ENCODE measurements at regions not wholly inside any gene's neighbourhood (a gene's known extent, or its start where the extent isn't known, plus 50 kb on each side); places are given as distances from the start of the nearest gene placed in this dataset.
A peak's percentile ranks its signal among the peaks of the same experiment; 100 is the strongest.

DNA sequence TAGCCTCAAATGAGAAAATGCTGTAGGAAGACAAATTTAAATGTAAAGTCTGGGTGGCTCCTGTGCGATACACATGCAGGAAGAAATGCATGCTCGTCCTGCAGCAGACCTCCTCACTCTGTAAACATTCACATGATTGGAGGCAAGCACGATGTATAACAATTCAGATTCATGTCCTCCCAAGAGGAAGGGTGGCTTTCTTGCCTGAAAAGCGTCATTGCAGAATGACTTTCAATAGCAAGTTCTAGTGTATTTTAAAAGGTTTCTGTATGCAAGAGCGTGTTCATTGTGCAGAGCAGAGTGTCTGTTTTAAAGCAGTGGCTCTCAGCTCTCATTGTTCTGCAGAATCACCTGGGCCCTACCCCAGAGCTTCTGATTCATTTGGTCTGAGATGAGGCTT lies 170.3 kb upstream of the CELF2 start:
- ATAC-seq (peak; percentile 69), DNase-seq (no peak)
- peaks cover 16% of the 10 kb centered on the region for H3K4me1 ChIP-seq (ENCODE audit: low read depth)
- no peaks in the 10 kb centered on the region for H3K9me3 ChIP-seq
- intact Hi-C loops (cut with DNase I, micrococcal nuclease), result no loop called here
- no peak overlapping the region for H3K4me3 ChIP-seq
- TF ChIP-seq, protein P1, sequence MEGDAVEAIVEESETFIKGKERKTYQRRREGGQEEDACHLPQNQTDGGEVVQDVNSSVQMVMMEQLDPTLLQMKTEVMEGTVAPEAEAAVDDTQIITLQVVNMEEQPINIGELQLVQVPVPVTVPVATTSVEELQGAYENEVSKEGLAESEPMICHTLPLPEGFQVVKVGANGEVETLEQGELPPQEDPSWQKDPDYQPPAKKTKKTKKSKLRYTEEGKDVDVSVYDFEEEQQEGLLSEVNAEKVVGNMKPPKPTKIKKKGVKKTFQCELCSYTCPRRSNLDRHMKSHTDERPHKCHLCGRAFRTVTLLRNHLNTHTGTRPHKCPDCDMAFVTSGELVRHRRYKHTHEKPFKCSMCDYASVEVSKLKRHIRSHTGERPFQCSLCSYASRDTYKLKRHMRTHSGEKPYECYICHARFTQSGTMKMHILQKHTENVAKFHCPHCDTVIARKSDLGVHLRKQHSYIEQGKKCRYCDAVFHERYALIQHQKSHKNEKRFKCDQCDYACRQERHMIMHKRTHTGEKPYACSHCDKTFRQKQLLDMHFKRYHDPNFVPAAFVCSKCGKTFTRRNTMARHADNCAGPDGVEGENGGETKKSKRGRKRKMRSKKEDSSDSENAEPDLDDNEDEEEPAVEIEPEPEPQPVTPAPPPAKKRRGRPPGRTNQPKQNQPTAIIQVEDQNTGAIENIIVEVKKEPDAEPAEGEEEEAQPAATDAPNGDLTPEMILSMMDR (IDR thresholded peaks at IDR 0.05), result no peak
- no peaks in the 10 kb centered on the region for H3K36me3 ChIP-seq (ENCODE audit: low read depth)

DNA sequence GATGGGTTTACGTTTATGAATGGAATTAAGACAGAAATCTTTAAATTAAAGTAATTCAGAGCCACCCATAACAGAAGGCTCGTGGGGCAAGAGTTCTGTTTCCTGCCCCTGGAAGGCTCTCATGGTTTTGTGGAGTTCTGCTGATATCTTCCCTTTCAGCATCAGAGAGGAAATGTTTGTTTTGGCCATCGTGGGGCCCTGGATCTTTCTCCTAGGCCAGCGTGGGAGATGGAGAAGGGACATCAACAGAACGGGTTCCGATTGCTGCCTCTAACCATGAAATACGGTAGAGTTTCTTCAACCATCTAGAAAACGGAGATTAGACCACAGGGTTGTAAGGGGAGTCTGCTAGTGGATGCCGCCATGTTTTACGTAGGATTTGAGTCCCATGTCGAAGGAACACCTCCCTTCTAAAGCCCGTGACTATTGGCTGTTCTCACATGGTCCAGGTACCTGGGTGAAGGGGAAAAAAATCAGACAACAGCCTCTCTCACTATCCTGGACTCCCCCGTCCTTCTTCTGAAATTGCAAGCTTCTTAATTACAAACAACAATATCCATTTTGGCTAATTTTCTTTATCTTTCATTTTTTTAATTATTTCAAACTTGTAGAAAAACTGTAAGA lies 169.1 kb upstream of the CELF2 start:
- ATAC-seq (no peak), DNase-seq (no peak)
- no peaks in the 10 kb centered on the region for H3K36me3 ChIP-seq (ENCODE audit: low read depth)
- intact Hi-C loops (cut with DNase I, micrococcal nuclease), result no loop called here
- peaks cover 16% of the 10 kb centered on the region for H3K4me1 ChIP-seq (ENCODE audit: low read depth)
- TF ChIP-seq, protein P1 (IDR thresholded peaks at IDR 0.05), result no peak
- H3K4me3 ChIP-seq, result no peak overlapping the region
- H3K9me3 ChIP-seq, result no peaks in the 10 kb centered on the region

DNA sequence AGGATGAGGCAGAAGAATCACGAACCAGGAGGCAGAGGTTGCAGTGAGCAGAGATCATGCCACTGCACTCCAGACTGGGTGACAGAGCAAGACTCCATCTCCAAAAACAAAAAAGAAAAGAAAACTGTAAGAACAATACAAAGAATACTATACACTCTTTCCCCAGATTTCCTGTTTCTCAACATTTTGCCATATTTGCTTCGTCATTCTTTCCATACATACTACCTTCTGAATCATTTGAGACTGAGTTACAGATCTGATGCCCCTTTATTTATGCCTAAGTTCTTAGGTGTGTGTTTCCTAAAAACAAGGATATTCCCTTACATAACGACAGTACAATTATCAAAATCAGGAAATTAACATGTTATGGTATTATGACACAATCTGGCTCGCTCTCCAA lies 168.4 kb upstream of the CELF2 start:
- no peaks in the 10 kb centered on the region for H3K36me3 ChIP-seq (ENCODE audit: low read depth)
- TF ChIP-seq, protein P1 (IDR thresholded peaks at IDR 0.05), result no peak
- peaks cover 16% of the 10 kb centered on the region for H3K4me1 ChIP-seq (ENCODE audit: low read depth)
- ATAC-seq (no peak), DNase-seq (no peak)
- no peaks in the 10 kb centered on the region for H3K9me3 ChIP-seq
- H3K4me3 ChIP-seq, result no peak overlapping the region
- intact Hi-C loops (cut with DNase I, micrococcal nuclease), result no loop called here

DNA sequence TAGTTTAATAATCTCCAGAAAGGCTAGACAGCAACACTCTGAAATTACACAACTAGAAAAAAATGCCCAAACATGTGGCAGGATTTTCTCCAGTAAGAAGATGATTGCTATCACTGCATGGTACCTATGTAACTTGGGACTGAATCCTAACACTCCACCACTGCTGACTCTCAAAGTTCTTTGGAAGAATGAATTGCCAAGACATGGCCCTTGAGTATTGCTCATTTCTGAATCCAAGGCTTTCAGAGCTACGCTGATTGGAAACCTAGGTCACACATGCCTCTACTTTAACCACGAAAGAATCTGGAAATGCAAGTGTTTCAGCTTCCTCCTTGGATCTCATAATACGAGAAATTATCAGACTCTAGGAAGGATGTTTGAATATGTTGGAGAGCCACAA lies 167.5 kb upstream of the CELF2 start:
- no peak for ATAC-seq
- no peaks in the 10 kb centered on the region for H3K36me3 ChIP-seq (ENCODE audit: low read depth)
- TF ChIP-seq, protein P1 (IDR thresholded peaks at IDR 0.05), result no peak
- H3K4me1 ChIP-seq (ENCODE audit: low read depth), result peaks cover 16% of the 10 kb centered on the region
- H3K4me3 ChIP-seq, result no peak overlapping the region
- H3K9me3 ChIP-seq, result no peaks in the 10 kb centered on the region
- intact Hi-C loops (cut with DNase I, micrococcal nuclease), result no loop called here
- DNase-seq, result no peak

DNA sequence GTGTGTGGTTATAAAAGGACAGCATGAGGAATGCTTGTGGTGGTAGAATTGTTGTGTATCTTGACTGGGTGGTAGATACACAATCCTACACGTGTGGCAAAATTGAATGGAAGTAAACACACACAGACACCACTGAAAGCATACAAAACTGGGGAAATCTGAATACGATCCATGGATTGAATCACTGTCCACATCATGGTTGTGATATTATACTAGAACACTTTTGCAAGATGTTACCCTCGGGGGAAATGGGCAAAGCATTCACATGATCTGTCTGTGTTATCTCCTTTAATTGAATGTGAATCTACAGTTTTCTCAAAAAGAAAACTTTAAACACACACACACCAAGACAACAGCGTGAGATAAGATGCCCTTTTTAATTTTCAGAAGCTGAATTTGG lies 165.2 kb upstream of the CELF2 start:
- H3K4me3 ChIP-seq, result no peak overlapping the region
- ATAC-seq (no peak), DNase-seq (no peak)
- H3K36me3 ChIP-seq (ENCODE audit: low read depth), result no peaks in the 10 kb centered on the region
- intact Hi-C loops (cut with DNase I, micrococcal nuclease), result no loop called here
- TF ChIP-seq, protein P1 (IDR thresholded peaks at IDR 0.05), result no peak
- no peaks in the 10 kb centered on the region for H3K9me3 ChIP-seq
- H3K4me1 ChIP-seq (ENCODE audit: low read depth), result peaks cover 1% of the 10 kb centered on the region

DNA sequence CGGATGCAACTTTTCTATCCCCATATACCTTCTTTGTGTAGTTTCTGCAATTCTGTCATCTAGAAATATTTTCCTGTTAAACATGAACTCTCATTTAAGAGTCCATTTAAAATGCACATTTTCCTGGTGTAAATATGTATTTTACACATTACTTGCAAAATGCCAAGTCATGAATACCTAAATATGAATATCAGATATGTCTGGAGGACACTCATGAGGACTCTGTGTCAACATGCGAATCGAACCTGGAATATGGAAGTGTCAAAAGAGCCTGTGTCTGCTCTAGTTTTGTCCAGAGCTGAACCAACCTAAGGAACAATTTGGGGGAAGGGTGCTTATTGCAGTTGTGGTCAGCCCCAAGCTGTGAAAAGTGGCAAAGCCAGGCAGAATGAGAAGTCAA lies 163.7 kb upstream of the CELF2 start:
- intact Hi-C loops (cut with DNase I, micrococcal nuclease), result no loop called here
- Histone ChIP-seq H3K36me3 (ENCODE audit: low read depth) (no peaks in the 10 kb centered on the region), H3K4me1 (ENCODE audit: low read depth) (no peaks in the 10 kb centered on the region), H3K9me3 (no peaks in the 10 kb centered on the region), H3K4me3 (no peak overlapping the region)
- DNase-seq (no peak), ATAC-seq (no peak)
- TF ChIP-seq, protein P1 (IDR thresholded peaks at IDR 0.05), result no peak

Measured in mucosa of descending colon (tissue), 3 donors.